Transverse colon (tissue), 4 donors: ENCODE measurements at regions not wholly inside any gene's neighbourhood (a gene's known extent, or its start where the extent isn't known, plus 50 kb on each side); places are given as distances from the start of the nearest gene placed in this dataset.

Source experiments
- CTCF ChIP-seq, 5 experiments: fragments of 200-600 bp in 3 of 5; fragments of 450-650 bp in 2 of 5; sonication (generic) in 3 of 5; IDR thresholded peaks; 1 replicate in 2 of 5; 2 replicates in 3 of 5; pipeline ENCODE4 v1.5.1; 2016 to 2017; ENCODE audit warnings: antibody characterized with exemption in 5 of 5, inconsistent platforms in 3 of 5, mild to moderate bottlenecking in 2 of 5, moderate library complexity in 1 of 5
- EP300 ChIP-seq: sonication (generic); formaldehyde crosslinking; IDR thresholded peaks from one replicate; pipeline ENCODE4 v1.6.1; 2017; ENCODE audit warnings: antibody characterized with exemption, low read depth
- POLR2A ChIP-seq: fragments of 450-650 bp; IDR thresholded peaks from one replicate; pipeline ENCODE4 v1.6.1; 2016; ENCODE audit warnings: antibody characterized with exemption, mild to moderate bottlenecking, moderate library complexity
- POLR2AphosphoS5 ChIP-seq, 3 donors: sonication (generic); formaldehyde crosslinking; IDR thresholded peaks; one replicate each; pipeline ENCODE4 v1.6.1; 2016; ENCODE audit warnings: antibody characterized with exemption in 3 of 3

GRCh38 chr2:14867853-14868252, 235.3 kb downstream of the LRATD1 start:
- TF ChIP-seq CTCF (IDR thresholded peaks at IDR 0.05) (no peak), POLR2A (no peak), EP300 (no peak), POLR2AphosphoS5 (IDR thresholded peaks at IDR 0.05) (no peak)
